Kidney (tissue), 13 donors: ENCODE measurements at regions not wholly inside any gene's neighbourhood (a gene's known extent, or its start where the extent isn't known, plus 50 kb on each side); places are given as distances from the start of the nearest gene placed in this dataset.

Source experiments
- DNase-seq, 5 donors: peaks; one replicate each; pipeline ENCODE4 v3.0.0-alpha.2; 2013 to 2020
- FAIRE-seq: peaks from 2 replicates; lab custom pipeline; 2012; peaks lifted over from hg19 to GRCh38; lab: Jason Lieb, UNC
- H3K27ac ChIP-seq, 2 donors: one replicate each; pipeline ENCODE4 v1.7.0; 2013; ENCODE audit warnings: low read depth in 2 of 2, low read length in 2 of 2, inconsistent platforms in 1 of 2
- H3K27me3 ChIP-seq: one replicate; pipeline ENCODE4 v1.7.1; 2013; ENCODE audit warnings: low read length, inconsistent platforms; ENCODE audit not compliant: control insufficient read depth, insufficient read depth
- H3K36me3 ChIP-seq, 3 donors: one replicate each; pipeline versions ENCODE4 v1.7.0 to v1.7.1; 2013; ENCODE audit warnings: low read length in 3 of 3, control low read depth in 1 of 3, inconsistent platforms in 1 of 3; ENCODE audit not compliant: insufficient read depth in 3 of 3, control insufficient read depth in 2 of 3
- H3K4me1 ChIP-seq, 3 donors: one replicate each; pipeline versions ENCODE4 v1.7.0 to v1.7.1; 2013; ENCODE audit warnings: low read length in 3 of 3, inconsistent platforms in 1 of 3, low read depth in 1 of 3; ENCODE audit not compliant: control insufficient read depth in 2 of 3, insufficient read depth in 2 of 3
- H3K4me3 ChIP-seq, 3 donors: one replicate each; pipeline versions ENCODE4 v1.7.0 to v1.8.1; 2013; ENCODE audit warnings: low read length in 3 of 3, control low read depth in 1 of 3, inconsistent platforms in 1 of 3
- H3K9ac ChIP-seq, 3 donors: one replicate each; pipeline versions ENCODE4 v1.7.0 to v1.7.1; 2013; ENCODE audit warnings: low read length in 3 of 3, control low read depth in 1 of 3, inconsistent platforms in 1 of 3
- H3K9me3 ChIP-seq, 3 donors: one replicate each; pipeline versions ENCODE4 v1.7.0 to v1.7.1; 2013; ENCODE audit warnings: low read length in 3 of 3, control low read depth in 1 of 3, inconsistent platforms in 1 of 3; ENCODE audit not compliant: control insufficient read depth in 2 of 3, insufficient read depth in 1 of 3
- intact Hi-C: fragments of 100-400 bp; cut with DNase I; formaldehyde crosslinking; loops from one replicate; pipeline ENCODE4 v1.11.1; 2022
- TF ChIP-seq, protein P1 (sequence below): IDR thresholded peaks from 3 replicates; pipeline ENCODE4 v1.5.1; 2012; ENCODE audit warnings: mild to moderate bottlenecking, moderate library complexity, borderline replicate concordance; ENCODE audit not compliant: insufficient read depth; ENCODE audit errors: extremely low read depth
- donor health status: control.
- donor health status: control.
- donor health status: control.
- donor health status: control.
- donor health status: control.
- donor health status: DM: yes; HTN: yes; CAD: no.
- donor health status: Normal renal cell carcinoma (clear cell type).

DNA sequence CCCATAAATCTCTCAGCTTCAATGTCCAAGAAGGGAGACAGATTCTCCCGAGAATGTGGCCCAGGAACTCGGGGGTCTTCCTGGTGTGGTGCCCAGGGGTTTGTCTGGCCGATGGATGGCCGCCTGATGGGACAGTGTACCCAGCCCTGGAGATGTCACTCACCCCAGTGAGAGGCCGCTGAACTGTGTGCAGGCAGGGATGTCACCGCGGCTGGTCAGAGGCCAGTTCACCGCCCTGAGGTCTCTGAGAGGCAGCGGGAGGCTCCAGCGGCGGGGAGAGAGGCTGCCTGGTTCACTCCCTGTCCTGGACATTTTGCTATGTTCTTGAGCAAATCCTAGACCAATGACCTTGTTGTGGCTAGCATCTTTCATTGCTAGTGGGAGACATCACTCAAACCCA, 1349.5 kb downstream of the BRD1 start:
- Histone ChIP-seq H3K36me3 (no peaks in the 10 kb centered on the region), H3K27me3 (no peaks in the 10 kb centered on the region), H3K9me3 (no peaks in the 10 kb centered on the region), H3K9ac (no peak overlapping the region), H3K4me1 (no peaks in the 10 kb centered on the region), H3K27ac (no peak overlapping the region), H3K4me3 (no peak overlapping the region)
- intact Hi-C loops = no loop called here
- FAIRE-seq (no peak), DNase-seq (peak in 2 of 5 donors; percentile 17 to 61)
- TF ChIP-seq, protein P1, sequence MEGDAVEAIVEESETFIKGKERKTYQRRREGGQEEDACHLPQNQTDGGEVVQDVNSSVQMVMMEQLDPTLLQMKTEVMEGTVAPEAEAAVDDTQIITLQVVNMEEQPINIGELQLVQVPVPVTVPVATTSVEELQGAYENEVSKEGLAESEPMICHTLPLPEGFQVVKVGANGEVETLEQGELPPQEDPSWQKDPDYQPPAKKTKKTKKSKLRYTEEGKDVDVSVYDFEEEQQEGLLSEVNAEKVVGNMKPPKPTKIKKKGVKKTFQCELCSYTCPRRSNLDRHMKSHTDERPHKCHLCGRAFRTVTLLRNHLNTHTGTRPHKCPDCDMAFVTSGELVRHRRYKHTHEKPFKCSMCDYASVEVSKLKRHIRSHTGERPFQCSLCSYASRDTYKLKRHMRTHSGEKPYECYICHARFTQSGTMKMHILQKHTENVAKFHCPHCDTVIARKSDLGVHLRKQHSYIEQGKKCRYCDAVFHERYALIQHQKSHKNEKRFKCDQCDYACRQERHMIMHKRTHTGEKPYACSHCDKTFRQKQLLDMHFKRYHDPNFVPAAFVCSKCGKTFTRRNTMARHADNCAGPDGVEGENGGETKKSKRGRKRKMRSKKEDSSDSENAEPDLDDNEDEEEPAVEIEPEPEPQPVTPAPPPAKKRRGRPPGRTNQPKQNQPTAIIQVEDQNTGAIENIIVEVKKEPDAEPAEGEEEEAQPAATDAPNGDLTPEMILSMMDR = no peak

- no peak for FAIRE-seq
- TF ChIP-seq, protein P1 = no peak
- no peak overlapping the region for H3K4me3 ChIP-seq
- no peaks in the 10 kb centered on the region for H3K4me1 ChIP-seq
- no peaks in the 10 kb centered on the region for H3K9me3 ChIP-seq
- no peaks in the 10 kb centered on the region for H3K36me3 ChIP-seq
- intact Hi-C loops = no loop called here
- peak in 2 of 5 donors; percentile 18 to 52 for DNase-seq
- no peak overlapping the region for H3K9ac ChIP-seq
- H3K27me3 ChIP-seq = no peaks in the 10 kb centered on the region
- H3K27ac ChIP-seq = no peak overlapping the region
Measured at GRCh38 chr22:48477031-48477721, 1350.5 kb downstream of the BRD1 start.

GRCh38 chr22:48476577-48476976, 1351.1 kb downstream of the BRD1 start:
- DNase-seq (no peak), FAIRE-seq (no peak)
- no peak overlapping the region for H3K9ac ChIP-seq

More at GRCh38 chr22:48476577-48476976, 1351.1 kb downstream of the BRD1 start:
- intact Hi-C loops = no loop called here
- no peak overlapping the region for H3K27ac ChIP-seq
- no peak overlapping the region for H3K4me3 ChIP-seq
- no peaks in the 10 kb centered on the region for H3K4me1 ChIP-seq
- TF ChIP-seq, protein P1 = no peak
- no peaks in the 10 kb centered on the region for H3K27me3 ChIP-seq
- H3K36me3 ChIP-seq = no peaks in the 10 kb centered on the region
- H3K9me3 ChIP-seq = no peaks in the 10 kb centered on the region
